Upper lobe of right lung (tissue), 1 donor: ENCODE measurements at regions not wholly inside any gene's neighbourhood (a gene's known extent, or its start where the extent isn't known, plus 50 kb on each side); places are given as distances from the start of the nearest gene placed in this dataset.
"Not testable (repeated sequence)": the region's sequence is repeated elsewhere in the genome, so short reads cannot be mapped to it uniquely, and the experiment has no call there.

ENCODE experiments used
- ATAC-seq: fragments of 200-7000 bp; cut with Tn5 transposase; one replicate; pipeline ENCODE4 v1.9.1; 2020; ENCODE audit warnings: mild to moderate bottlenecking, moderate library complexity
- DNase-seq: peaks from one replicate; pipeline ENCODE4 v3.0.0-alpha.2; 2020
- H3K27ac ChIP-seq: fragments of 200-600 bp; one replicate; pipeline ENCODE4 v1.8.0; 2022
- H3K27me3 ChIP-seq: fragments of 200-600 bp; one replicate; pipeline ENCODE4 v1.8.0; 2022; ENCODE audit warnings: mild to moderate bottlenecking
- H3K36me3 ChIP-seq: fragments of 200-600 bp; one replicate; pipeline ENCODE4 v1.8.0; 2022
- H3K4me1 ChIP-seq: fragments of 200-600 bp; one replicate; pipeline ENCODE4 v1.8.0; 2022
- H3K4me3 ChIP-seq: fragments of 200-600 bp; one replicate; pipeline ENCODE4 v1.8.0; 2022; ENCODE audit warnings: mild to moderate bottlenecking
- H3K9me3 ChIP-seq: fragments of 200-600 bp; one replicate; pipeline ENCODE4 v1.8.0; 2022
- intact Hi-C: fragments of 100-400 bp; cut with DNase I; formaldehyde crosslinking; loops from one replicate; pipeline ENCODE4 v1.11.0; 2022
- TF ChIP-seq, protein P1 (sequence below): fragments of 200-600 bp; IDR thresholded peaks from one replicate; pipeline ENCODE4 v1.8.0; 2022; ENCODE audit warnings: antibody characterized with exemption
- donor health status: DM: no; HTN: yes; CAD: no; lungs with severe emphysema.

DNA sequence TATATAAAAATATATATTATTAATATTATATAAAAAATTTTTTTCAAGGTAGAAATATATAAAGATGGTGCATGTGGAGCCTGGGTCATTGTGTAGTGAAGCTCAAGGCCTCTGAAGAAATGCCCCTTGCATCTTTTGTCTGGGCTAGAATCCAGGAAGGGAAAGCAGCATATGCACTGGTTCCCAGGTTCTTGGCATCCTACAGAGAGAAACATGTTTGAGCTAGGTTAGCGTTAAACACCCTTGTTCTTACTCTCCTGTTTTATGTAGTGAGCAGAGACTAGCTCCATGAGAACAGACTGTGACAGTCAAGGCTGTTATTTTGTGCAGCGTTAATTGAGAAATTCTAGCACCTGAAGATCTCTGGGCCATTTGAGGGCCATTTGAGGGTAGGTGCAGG is 116.1 kb downstream of the POM121L12 start:
- H3K4me1 ChIP-seq, result no peaks in the 10 kb centered on the region
- DNase-seq (no peak), ATAC-seq (no peak)
- H3K9me3 ChIP-seq, result no peaks in the 10 kb centered on the region
- TF ChIP-seq, protein P1, sequence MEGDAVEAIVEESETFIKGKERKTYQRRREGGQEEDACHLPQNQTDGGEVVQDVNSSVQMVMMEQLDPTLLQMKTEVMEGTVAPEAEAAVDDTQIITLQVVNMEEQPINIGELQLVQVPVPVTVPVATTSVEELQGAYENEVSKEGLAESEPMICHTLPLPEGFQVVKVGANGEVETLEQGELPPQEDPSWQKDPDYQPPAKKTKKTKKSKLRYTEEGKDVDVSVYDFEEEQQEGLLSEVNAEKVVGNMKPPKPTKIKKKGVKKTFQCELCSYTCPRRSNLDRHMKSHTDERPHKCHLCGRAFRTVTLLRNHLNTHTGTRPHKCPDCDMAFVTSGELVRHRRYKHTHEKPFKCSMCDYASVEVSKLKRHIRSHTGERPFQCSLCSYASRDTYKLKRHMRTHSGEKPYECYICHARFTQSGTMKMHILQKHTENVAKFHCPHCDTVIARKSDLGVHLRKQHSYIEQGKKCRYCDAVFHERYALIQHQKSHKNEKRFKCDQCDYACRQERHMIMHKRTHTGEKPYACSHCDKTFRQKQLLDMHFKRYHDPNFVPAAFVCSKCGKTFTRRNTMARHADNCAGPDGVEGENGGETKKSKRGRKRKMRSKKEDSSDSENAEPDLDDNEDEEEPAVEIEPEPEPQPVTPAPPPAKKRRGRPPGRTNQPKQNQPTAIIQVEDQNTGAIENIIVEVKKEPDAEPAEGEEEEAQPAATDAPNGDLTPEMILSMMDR, result no peak
- no peak overlapping the region for H3K27ac ChIP-seq
- no peak overlapping the region for H3K4me3 ChIP-seq
- H3K27me3 ChIP-seq, result no peaks in the 10 kb centered on the region
- intact Hi-C loops, result no loop called here
- no peaks in the 10 kb centered on the region for H3K36me3 ChIP-seq

DNA sequence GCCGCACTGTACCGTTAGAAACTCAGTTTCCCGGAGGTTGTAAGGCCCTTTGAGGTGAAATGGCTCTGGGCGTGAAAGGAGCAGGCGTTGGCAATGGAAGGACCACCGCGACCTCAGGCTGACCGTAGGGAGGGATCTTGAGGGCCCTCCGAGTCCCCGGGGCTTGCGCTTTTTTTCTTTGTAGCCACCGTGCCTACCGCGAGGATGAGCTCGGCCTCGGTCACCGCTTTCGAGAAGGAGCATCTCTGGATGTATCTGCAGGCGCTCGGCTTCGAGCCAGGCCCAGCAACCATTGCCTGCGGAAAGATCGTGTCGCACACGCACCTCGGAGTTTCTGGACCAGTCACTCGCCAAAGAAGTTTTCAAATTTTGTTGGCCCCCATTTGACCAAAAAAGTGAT is 151.8 kb downstream of the POM121L12 start:
- not testable (repeated sequence) for DNase-seq, H3K9me3 ChIP-seq

GRCh38 chr7:53191191-53191695 is 155.8 kb downstream of the POM121L12 start:
- Histone ChIP-seq H3K27me3 (no peaks in the 10 kb centered on the region), H3K27ac (no peak overlapping the region), H3K4me3 (no peak overlapping the region), H3K9me3 (no peaks in the 10 kb centered on the region), H3K4me1 (no peaks in the 10 kb centered on the region), H3K36me3 (no peaks in the 10 kb centered on the region)
- TF ChIP-seq, protein P1, result no peak
- ATAC-seq, result no peak
- intact Hi-C loops, result no loop called here
- no peak for DNase-seq

More for the DNA sequence above, 151.8 kb downstream of the POM121L12 start:
- ATAC-seq, H3K27ac ChIP-seq, H3K36me3 ChIP-seq, intact Hi-C loops, H3K4me1 ChIP-seq, H3K4me3 ChIP-seq, H3K27me3 ChIP-seq: not testable (repeated sequence)

DNA sequence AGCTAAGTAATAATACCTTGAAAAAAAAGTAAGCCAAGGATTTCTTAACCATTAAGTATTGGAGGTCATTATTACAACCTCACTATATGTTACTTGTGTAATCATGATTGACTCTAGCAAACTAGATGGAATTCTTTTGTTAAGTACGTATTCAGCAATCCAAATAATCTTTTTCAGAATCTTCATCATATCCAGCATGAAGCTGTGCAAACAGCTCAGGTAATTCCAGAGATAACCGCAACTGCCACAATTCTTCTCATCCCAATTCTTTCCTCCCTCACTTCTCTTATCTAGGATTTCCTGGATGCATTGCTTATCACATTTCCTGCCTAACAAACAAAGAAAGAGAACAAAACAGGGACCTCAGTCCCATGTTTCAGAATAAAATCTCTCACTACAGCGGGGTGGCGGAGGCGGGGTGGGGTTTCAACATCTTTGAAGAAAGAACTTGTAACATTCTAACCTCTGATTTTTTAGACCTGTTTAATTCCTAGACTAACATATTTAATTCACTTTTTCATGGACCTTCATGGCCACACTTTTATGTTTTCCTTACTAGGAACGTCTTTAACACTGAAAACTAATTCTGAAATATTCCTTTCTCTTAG is 156.5 kb downstream of the POM121L12 start:
- intact Hi-C loops, result no loop called here
- Histone ChIP-seq H3K4me1 (no peaks in the 10 kb centered on the region), H3K27me3 (no peaks in the 10 kb centered on the region), H3K36me3 (no peaks in the 10 kb centered on the region), H3K27ac (no peak overlapping the region), H3K4me3 (no peak overlapping the region), H3K9me3 (no peaks in the 10 kb centered on the region)
- TF ChIP-seq, protein P1, result no peak
- DNase-seq (no peak), ATAC-seq (no peak)

- intact Hi-C loops, result no loop called here
- H3K4me3 ChIP-seq, result no peak overlapping the region
- no peaks in the 10 kb centered on the region for H3K27me3 ChIP-seq
- no peak for DNase-seq
- TF ChIP-seq, protein P1, result no peak
- peaks cover 7% of the 10 kb centered on the region for H3K9me3 ChIP-seq
- no peaks in the 10 kb centered on the region for H3K4me1 ChIP-seq
- no peak overlapping the region for H3K27ac ChIP-seq
- no peak for ATAC-seq
- H3K36me3 ChIP-seq, result no peaks in the 10 kb centered on the region
Observed at GRCh38 chr7:53205006-53205405, 169.6 kb downstream of the POM121L12 start.

DNA sequence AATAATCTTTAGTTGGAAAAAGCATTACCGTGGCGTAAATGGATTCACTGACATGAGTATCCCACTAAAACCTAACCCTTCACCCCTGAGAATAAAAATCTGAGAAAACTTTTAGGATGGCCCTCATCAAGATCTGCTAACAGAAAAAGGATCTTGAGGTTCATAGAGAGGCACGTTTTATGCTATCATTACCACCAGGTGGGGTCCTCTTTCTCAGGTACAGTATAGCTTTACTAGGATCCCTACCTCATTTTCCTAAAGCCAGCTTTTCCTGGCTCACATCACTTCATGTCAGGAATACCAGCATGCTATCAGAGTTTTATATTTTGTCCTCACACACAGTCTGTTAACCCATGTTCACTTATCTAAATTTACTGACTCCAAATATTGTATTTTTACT is 173.7 kb downstream of the POM121L12 start:
- Histone ChIP-seq H3K4me3 (no peak overlapping the region), H3K9me3 (peaks cover 13% of the 10 kb centered on the region), H3K36me3 (no peaks in the 10 kb centered on the region), H3K27ac (no peak overlapping the region), H3K4me1 (no peaks in the 10 kb centered on the region), H3K27me3 (no peaks in the 10 kb centered on the region)
- DNase-seq (no peak), ATAC-seq (no peak)
- intact Hi-C loops, result no loop called here
- TF ChIP-seq, protein P1, result no peak
